ENCODE measurements at regions not wholly inside any gene's neighbourhood (a gene's known extent, or its start where the extent isn't known, plus 50 kb on each side); places are given as distances from the start of the nearest gene placed in this dataset.

- Histone ChIP-seq H3K9me3 (ENCODE audit: control insufficient read depth in 2 of 2, low read length in 2 of 2) (peaks cover 0 to 22% of the 10 kb centered on the region in 2 donors), H3K4me3 (ENCODE audit: low read length in 2 of 2) (no peak overlapping the region), H3K27ac (ENCODE audit: low read length) (no peak overlapping the region), H3K4me1 (ENCODE audit: control insufficient read depth, insufficient read depth, low read length) (no peaks in the 10 kb centered on the region), H3K36me3 (ENCODE audit: control insufficient read depth in 2 of 2, insufficient read depth in 2 of 2, low read length in 2 of 2) (no peaks in the 10 kb centered on the region), H3K27me3 (ENCODE audit: control insufficient read depth in 1 of 2, insufficient read depth in 2 of 2, low read length in 2 of 2) (no peaks in the 10 kb centered on the region), H3K9ac (ENCODE audit: low read length in 2 of 2) (no peak overlapping the region)
Observed at GRCh38 chr11:70616317-70616716, 218.0 kb downstream of the CTTN start.

- Histone ChIP-seq H3K27me3 (ENCODE audit: control insufficient read depth in 1 of 2, insufficient read depth in 2 of 2, low read length in 2 of 2) (no peaks in the 10 kb centered on the region), H3K4me3 (ENCODE audit: low read length in 2 of 2) (no peak overlapping the region), H3K9ac (ENCODE audit: low read length in 2 of 2) (no peak overlapping the region), H3K27ac (ENCODE audit: low read length) (no peak overlapping the region), H3K36me3 (ENCODE audit: control insufficient read depth in 2 of 2, insufficient read depth in 2 of 2, low read length in 2 of 2) (no peaks in the 10 kb centered on the region), H3K4me1 (ENCODE audit: control insufficient read depth, insufficient read depth, low read length) (no peaks in the 10 kb centered on the region), H3K9me3 (ENCODE audit: control insufficient read depth in 2 of 2, low read length in 2 of 2) (peaks cover 0 to 22% of the 10 kb centered on the region in 2 donors)
Observed at GRCh38 chr11:70616938-70617654, 218.8 kb downstream of the CTTN start.

- H3K4me3 ChIP-seq (ENCODE audit: low read length in 2 of 2), result no peak overlapping the region
- H3K27ac ChIP-seq (ENCODE audit: low read length), result no peak overlapping the region
- no peaks in the 10 kb centered on the region for H3K27me3 ChIP-seq (ENCODE audit: control insufficient read depth in 1 of 2, insufficient read depth in 2 of 2, low read length in 2 of 2)
- peaks cover 0 to 22% of the 10 kb centered on the region in 2 donors for H3K9me3 ChIP-seq (ENCODE audit: control insufficient read depth in 2 of 2, low read length in 2 of 2)
- H3K4me1 ChIP-seq (ENCODE audit: control insufficient read depth, insufficient read depth, low read length), result no peaks in the 10 kb centered on the region
- H3K9ac ChIP-seq (ENCODE audit: low read length in 2 of 2), result no peak overlapping the region
- no peaks in the 10 kb centered on the region for H3K36me3 ChIP-seq (ENCODE audit: control insufficient read depth in 2 of 2, insufficient read depth in 2 of 2, low read length in 2 of 2)
Observed at GRCh38 chr11:70618431-70619101, 220.2 kb downstream of the CTTN start.

GRCh38 chr11:70619591-70619990 is 221.3 kb downstream of the CTTN start:
- H3K9me3 ChIP-seq (ENCODE audit: control insufficient read depth in 2 of 2, low read length in 2 of 2), result peaks cover 0 to 22% of the 10 kb centered on the region in 2 donors
- H3K4me3 ChIP-seq (ENCODE audit: low read length in 2 of 2), result no peak overlapping the region
- no peak overlapping the region for H3K27ac ChIP-seq (ENCODE audit: low read length)
- no peaks in the 10 kb centered on the region for H3K36me3 ChIP-seq (ENCODE audit: control insufficient read depth in 2 of 2, insufficient read depth in 2 of 2, low read length in 2 of 2)
- H3K9ac ChIP-seq (ENCODE audit: low read length in 2 of 2), result no peak overlapping the region
- no peaks in the 10 kb centered on the region for H3K27me3 ChIP-seq (ENCODE audit: control insufficient read depth in 1 of 2, insufficient read depth in 2 of 2, low read length in 2 of 2)
- no peaks in the 10 kb centered on the region for H3K4me1 ChIP-seq (ENCODE audit: control insufficient read depth, insufficient read depth, low read length)

GRCh38 chr11:70620510-70621184 is 222.3 kb downstream of the CTTN start:
- Histone ChIP-seq H3K27me3 (ENCODE audit: control insufficient read depth in 1 of 2, insufficient read depth in 2 of 2, low read length in 2 of 2) (no peaks in the 10 kb centered on the region), H3K9me3 (ENCODE audit: control insufficient read depth in 2 of 2, low read length in 2 of 2) (peaks cover 0 to 12% of the 10 kb centered on the region in 2 donors), H3K36me3 (ENCODE audit: control insufficient read depth in 2 of 2, insufficient read depth in 2 of 2, low read length in 2 of 2) (no peaks in the 10 kb centered on the region), H3K27ac (ENCODE audit: low read length) (no peak overlapping the region), H3K4me3 (ENCODE audit: low read length in 2 of 2) (no peak overlapping the region), H3K9ac (ENCODE audit: low read length in 2 of 2) (no peak overlapping the region), H3K4me1 (ENCODE audit: control insufficient read depth, insufficient read depth, low read length) (no peaks in the 10 kb centered on the region)

GRCh38 chr11:70621241-70621640 is 222.9 kb downstream of the CTTN start:
- Histone ChIP-seq H3K9ac (ENCODE audit: low read length in 2 of 2) (no peak overlapping the region), H3K27me3 (ENCODE audit: control insufficient read depth in 1 of 2, insufficient read depth in 2 of 2, low read length in 2 of 2) (no peaks in the 10 kb centered on the region), H3K9me3 (ENCODE audit: control insufficient read depth in 2 of 2, low read length in 2 of 2) (peaks cover 0 to 7% of the 10 kb centered on the region in 2 donors), H3K36me3 (ENCODE audit: control insufficient read depth in 2 of 2, insufficient read depth in 2 of 2, low read length in 2 of 2) (no peaks in the 10 kb centered on the region), H3K4me3 (ENCODE audit: low read length in 2 of 2) (no peak overlapping the region), H3K4me1 (ENCODE audit: control insufficient read depth, insufficient read depth, low read length) (no peaks in the 10 kb centered on the region), H3K27ac (ENCODE audit: low read length) (no peak overlapping the region)

GRCh38 chr11:70622091-70622490 is 223.8 kb downstream of the CTTN start:
- Histone ChIP-seq H3K27ac (ENCODE audit: low read length) (no peak overlapping the region), H3K27me3 (ENCODE audit: control insufficient read depth in 1 of 2, insufficient read depth in 2 of 2, low read length in 2 of 2) (no peaks in the 10 kb centered on the region), H3K4me3 (ENCODE audit: low read length in 2 of 2) (no peak overlapping the region), H3K4me1 (ENCODE audit: control insufficient read depth, insufficient read depth, low read length) (no peaks in the 10 kb centered on the region), H3K36me3 (ENCODE audit: control insufficient read depth in 2 of 2, insufficient read depth in 2 of 2, low read length in 2 of 2) (no peaks in the 10 kb centered on the region), H3K9me3 (ENCODE audit: control insufficient read depth in 2 of 2, low read length in 2 of 2) (peaks cover 0 to 7% of the 10 kb centered on the region in 2 donors), H3K9ac (ENCODE audit: low read length in 2 of 2) (no peak overlapping the region)

GRCh38 chr11:70623906-70624597 is 225.7 kb downstream of the CTTN start:
- Histone ChIP-seq H3K4me3 (ENCODE audit: low read length in 2 of 2) (no peak overlapping the region), H3K9ac (ENCODE audit: low read length in 2 of 2) (no peak overlapping the region), H3K9me3 (ENCODE audit: control insufficient read depth in 2 of 2, low read length in 2 of 2) (peaks cover 0 to 7% of the 10 kb centered on the region in 2 donors), H3K36me3 (ENCODE audit: control insufficient read depth in 2 of 2, insufficient read depth in 2 of 2, low read length in 2 of 2) (no peaks in the 10 kb centered on the region), H3K27ac (ENCODE audit: low read length) (no peak overlapping the region), H3K4me1 (ENCODE audit: control insufficient read depth, insufficient read depth, low read length) (peaks cover 5% of the 10 kb centered on the region), H3K27me3 (ENCODE audit: control insufficient read depth in 1 of 2, insufficient read depth in 2 of 2, low read length in 2 of 2) (no peaks in the 10 kb centered on the region)

- Histone ChIP-seq H3K27me3 (ENCODE audit: control insufficient read depth in 1 of 2, insufficient read depth in 2 of 2, low read length in 2 of 2) (no peaks in the 10 kb centered on the region), H3K9ac (ENCODE audit: low read length in 2 of 2) (no peak overlapping the region), H3K36me3 (ENCODE audit: control insufficient read depth in 2 of 2, insufficient read depth in 2 of 2, low read length in 2 of 2) (no peaks in the 10 kb centered on the region), H3K27ac (ENCODE audit: low read length) (no peak overlapping the region), H3K9me3 (ENCODE audit: control insufficient read depth in 2 of 2, low read length in 2 of 2) (peaks cover 0 to 7% of the 10 kb centered on the region in 2 donors), H3K4me1 (ENCODE audit: control insufficient read depth, insufficient read depth, low read length) (peaks cover 5% of the 10 kb centered on the region), H3K4me3 (ENCODE audit: low read length in 2 of 2) (no peak overlapping the region)
Observed at GRCh38 chr11:70624598-70624993, 226.3 kb downstream of the CTTN start.

- H3K4me3 ChIP-seq (ENCODE audit: low read length in 2 of 2), result no peak overlapping the region
- H3K27me3 ChIP-seq (ENCODE audit: control insufficient read depth in 1 of 2, insufficient read depth in 2 of 2, low read length in 2 of 2), result no peaks in the 10 kb centered on the region
- no peak overlapping the region for H3K27ac ChIP-seq (ENCODE audit: low read length)
- H3K9ac ChIP-seq (ENCODE audit: low read length in 2 of 2), result no peak overlapping the region
- peaks cover 0 to 7% of the 10 kb centered on the region in 2 donors for H3K9me3 ChIP-seq (ENCODE audit: control insufficient read depth in 2 of 2, low read length in 2 of 2)
- H3K4me1 ChIP-seq (ENCODE audit: control insufficient read depth, insufficient read depth, low read length), result peaks cover 5% of the 10 kb centered on the region
- no peaks in the 10 kb centered on the region for H3K36me3 ChIP-seq (ENCODE audit: control insufficient read depth in 2 of 2, insufficient read depth in 2 of 2, low read length in 2 of 2)
Observed at GRCh38 chr11:70625051-70625450, 226.7 kb downstream of the CTTN start.
